Lung (tissue), 11 donors: ENCODE measurements at regions not wholly inside any gene's neighbourhood (a gene's known extent, or its start where the extent isn't known, plus 50 kb on each side); places are given as distances from the start of the nearest gene placed in this dataset.
A peak's percentile ranks its signal among the peaks of the same experiment; 100 is the strongest.

Experiments used
- ATAC-seq: fragments of 200-7000 bp; cut with Tn5 transposase; one replicate; pipeline ENCODE4 v1.9.1; 2020; ENCODE audit warnings: moderate number of reproducible peaks; ENCODE audit not compliant: insufficient read depth, low FRiP score
- DNase-seq, 3 donors: peaks; one replicate each; pipeline ENCODE4 v3.0.0-alpha.2; 2013 to 2017
- H3K27ac ChIP-seq, 2 donors: one replicate each; pipeline ENCODE4 v1.5.1; 2013; ENCODE audit warnings: mild to moderate bottlenecking in 2 of 2, moderate library complexity in 2 of 2, control low read depth in 1 of 2, inconsistent platforms in 1 of 2, low read depth in 1 of 2, low read length in 1 of 2
- H3K27me3 ChIP-seq, 3 donors: one replicate each; pipeline ENCODE4 v1.5.1; 2013; ENCODE audit warnings: low read length in 2 of 3; ENCODE audit not compliant: control insufficient read depth in 3 of 3, insufficient read depth in 3 of 3
- H3K36me3 ChIP-seq, 4 donors: one replicate each; pipeline ENCODE4 v1.5.1; 2013; ENCODE audit warnings: low read length in 4 of 4, mild to moderate bottlenecking in 1 of 4, moderate library complexity in 1 of 4; ENCODE audit not compliant: control insufficient read depth in 4 of 4, insufficient read depth in 4 of 4
- H3K4me1 ChIP-seq, 5 donors: one replicate each; pipeline ENCODE4 v1.5.1; 2013; ENCODE audit warnings: low read length in 5 of 5, mild to moderate bottlenecking in 2 of 5, moderate library complexity in 1 of 5; ENCODE audit not compliant: control insufficient read depth in 5 of 5, insufficient read depth in 5 of 5
- H3K4me3 ChIP-seq: one replicate; pipeline ENCODE4 v1.5.1; 2013; ENCODE audit warnings: mild to moderate bottlenecking, control low read depth, moderate library complexity
- H3K9ac ChIP-seq, 2 donors: one replicate each; pipeline ENCODE4 v1.5.1; 2013; ENCODE audit warnings: low read length in 2 of 2, control low read depth in 1 of 2; ENCODE audit not compliant: insufficient read depth in 1 of 2
- H3K9me3 ChIP-seq, 4 donors: one replicate each; pipeline ENCODE4 v1.5.1; 2013; ENCODE audit warnings: low read length in 3 of 4, mild to moderate bottlenecking in 1 of 4, moderate library complexity in 1 of 4; ENCODE audit not compliant: control insufficient read depth in 4 of 4, insufficient read depth in 3 of 4
- CTCF ChIP-seq: IDR thresholded peaks from 2 replicates; pipeline ENCODE4 v1.5.1; 2012; ENCODE audit warnings: mild to moderate bottlenecking; ENCODE audit errors: control extremely low read depth, extremely low read depth
- WGBS, 2 donors: extraction: QIAGEN DNeasy Blood & Tissue Kit; methylation state at CpG; one replicate each; pipeline ENCODE4 v1.1.7; 2013; 5-methylcytosine and 5-hydroxymethylcytosine counted together
- donor health status: control.
- donor health status: control.
- donor health status: Bipolar disorder and iron deficiency.
- donor health status: healthy.
- donor health status: DM: yes; HTN: yes; CAD: no.

- no peak for TF ChIP-seq CTCF
- no peak for ATAC-seq
- no peak overlapping the region for H3K4me3 ChIP-seq
- no peaks in the 10 kb centered on the region for H3K27me3 ChIP-seq
- DNase-seq, result no peak
- H3K9me3 ChIP-seq, result peaks cover 0 to 6% (median 2%) of the 10 kb centered on the region in 4 donors
- H3K4me1 ChIP-seq, result peaks cover 0 to 7% (median 0%) of the 10 kb centered on the region in 5 donors
- no peak overlapping the region for H3K9ac ChIP-seq
- H3K27ac ChIP-seq, result peak overlapping the region in 1 of 2 donors; percentile 1
- WGBS, 2 donors, result 54 to 68% methylated on average over 8 of the region's 8 CpGs
- H3K36me3 ChIP-seq, result no peaks in the 10 kb centered on the region
Measured at GRCh38 chr12:124233846-124234640, 60.9 kb upstream of the RFLNA start.

DNA sequence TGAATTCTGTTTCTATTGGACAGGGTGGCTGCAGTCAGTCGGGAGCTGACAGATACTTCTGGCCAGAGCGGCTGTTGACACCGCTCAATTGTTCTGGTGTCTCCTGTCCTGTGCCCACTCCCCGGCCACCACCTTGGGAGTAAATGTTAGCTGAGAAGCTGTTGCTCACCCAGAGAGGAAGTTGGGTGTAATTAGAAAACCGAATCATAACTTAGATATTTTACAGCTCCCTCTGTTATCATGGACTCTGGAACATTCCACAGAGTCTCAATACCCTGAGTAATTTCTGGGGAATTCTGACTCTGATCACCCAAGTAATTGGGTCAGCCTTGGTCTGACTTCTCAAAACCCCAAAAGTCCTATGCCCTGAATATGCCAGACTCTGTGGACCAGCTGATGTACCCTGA is 58.3 kb upstream of the RFLNA start:
- DNase-seq, result no peak
- peak; percentile 59 for ATAC-seq
- WGBS, 2 donors, result 76 to 81% methylated on average over 5 of the region's 5 CpGs

DNA sequence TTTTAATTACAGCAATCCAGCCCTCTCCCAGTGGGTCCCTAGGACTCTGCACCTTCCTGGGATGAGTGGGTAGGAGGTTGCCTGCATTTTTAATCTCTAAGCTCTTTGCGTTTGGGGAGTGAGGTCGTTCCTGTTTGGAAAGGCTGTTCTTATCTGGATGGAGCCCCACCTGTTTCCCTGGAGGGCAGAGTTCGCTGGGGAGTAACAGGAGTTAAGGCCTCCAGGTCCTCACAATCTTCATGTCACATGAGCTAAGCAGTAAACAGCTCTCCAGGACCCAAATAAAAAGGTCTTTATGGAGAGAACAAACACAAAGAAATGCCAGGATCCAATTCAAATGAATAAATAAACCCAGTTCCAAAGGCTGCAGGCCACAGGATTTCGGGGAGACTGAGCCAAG is 56.0 kb upstream of the RFLNA start:
- Histone ChIP-seq H3K36me3 (no peaks in the 10 kb centered on the region), H3K27me3 (peaks cover 0 to 2% (median 0%) of the 10 kb centered on the region in 3 donors), H3K4me1 (peaks cover 0 to 9% (median 0%) of the 10 kb centered on the region in 5 donors), H3K9ac (no peak overlapping the region), H3K9me3 (no peaks in the 10 kb centered on the region), H3K4me3 (no peak overlapping the region), H3K27ac (no peak overlapping the region)
- 55 to 61% methylated on average over 4 of the region's 4 CpGs for WGBS, 2 donors
- ATAC-seq, result no peak
- no peak for TF ChIP-seq CTCF
- DNase-seq, result no peak

More for the DNA sequence above, 58.3 kb upstream of the RFLNA start:
- Histone ChIP-seq H3K27ac (no peak overlapping the region), H3K36me3 (no peaks in the 10 kb centered on the region), H3K27me3 (no peaks in the 10 kb centered on the region), H3K4me3 (no peak overlapping the region), H3K4me1 (peaks cover 0 to 5% (median 0%) of the 10 kb centered on the region in 5 donors), H3K9me3 (no peaks in the 10 kb centered on the region), H3K9ac (no peak overlapping the region)
- TF ChIP-seq CTCF, result no peak
